ENCODE measurements at regions not wholly inside any gene's neighbourhood (a gene's known extent, or its start where the extent isn't known, plus 50 kb on each side); places are given as distances from the start of the nearest gene placed in this dataset.

DNA sequence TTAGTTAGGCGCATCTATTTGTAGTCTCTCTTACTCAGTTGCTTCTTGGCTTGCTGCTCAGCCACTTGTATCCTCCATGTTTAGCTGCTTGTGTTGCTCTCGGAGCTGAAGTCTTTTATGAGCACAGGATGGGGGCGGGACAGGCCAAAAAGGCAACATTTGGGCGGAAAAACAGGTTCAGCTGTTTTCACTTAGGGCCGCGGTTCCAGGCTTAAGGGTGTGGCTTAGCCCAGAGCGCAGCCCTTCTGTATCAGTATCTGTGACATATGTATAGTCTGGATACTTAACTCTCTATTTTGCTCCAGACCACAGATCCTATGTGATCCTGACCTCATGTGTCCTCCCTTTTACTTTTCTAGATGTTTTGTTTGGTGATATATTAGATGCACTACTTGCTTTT lies 763.5 kb downstream of the SUCLG1 start:
- TF ChIP-seq POLR2A (IDR thresholded peaks at IDR 0.05; ENCODE audit: low read length) (no peak), GATA1 (IDR thresholded peaks at IDR 0.05; ENCODE audit: low read depth, low read length) (no peak)
